ENCODE measurements at regions not wholly inside any gene's neighbourhood (a gene's known extent, or its start where the extent isn't known, plus 50 kb on each side); places are given as distances from the start of the nearest gene placed in this dataset.

DNA sequence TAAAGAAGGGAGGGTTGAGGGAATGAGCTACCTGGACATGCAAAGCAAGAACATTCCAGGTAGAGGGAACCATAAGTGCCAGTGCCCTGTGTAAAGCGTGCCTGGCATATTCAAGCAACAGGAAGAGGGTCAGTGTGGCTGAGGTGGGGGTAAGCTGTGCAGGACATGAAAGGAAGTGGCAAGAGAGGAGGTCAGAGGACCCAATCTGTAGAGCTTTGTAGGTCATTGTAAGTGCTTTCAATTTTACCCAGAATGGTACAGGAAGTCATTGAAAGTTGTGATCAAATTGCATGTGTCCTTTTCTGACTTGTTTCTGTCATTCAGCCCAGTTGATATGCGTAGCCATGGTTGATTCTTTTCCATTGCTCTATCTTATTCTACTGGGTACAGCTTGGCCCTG is 156.6 kb downstream of the NOC3L start:
- H3K4me3 ChIP-seq (ENCODE audit: insufficient read depth, low read depth, low read length), result no peak overlapping the region
- no peaks in the 10 kb centered on the region for H4K20me1 ChIP-seq (ENCODE audit: insufficient read depth, low read length)
- Mint-ChIP-seq H3K36me3 (ENCODE audit: low read depth, unreplicated experiment) (no peaks in the 10 kb centered on the region), H3K9me3 (ENCODE audit: unreplicated experiment) (peaks cover 9% of the 10 kb centered on the region), H3K4me1 (ENCODE audit: low read depth, unreplicated experiment) (no peaks in the 10 kb centered on the region), H3K27ac (ENCODE audit: unreplicated experiment) (no peak overlapping the region), H3K27me3 (ENCODE audit: low read depth, unreplicated experiment) (peaks cover 2% of the 10 kb centered on the region), H3K4me3 (ENCODE audit: unreplicated experiment) (no peak overlapping the region)
- no peaks in the 10 kb centered on the region for H3K79me2 ChIP-seq (ENCODE audit: insufficient read depth, low read length)
- no peaks in the 10 kb centered on the region for H3K36me3 ChIP-seq (ENCODE audit: insufficient read depth, low read length)
- no peaks in the 10 kb centered on the region for H3K4me1 ChIP-seq (ENCODE audit: insufficient read depth, low read length)
- H2AFZ ChIP-seq (ENCODE audit: low read depth, low read length), result no peak overlapping the region
- DNase-seq (ENCODE audit: low read depth) (no peak), FAIRE-seq (no peak)
- H3K27ac ChIP-seq (ENCODE audit: low read depth, low read length), result no peak overlapping the region
- H3K4me2 ChIP-seq (ENCODE audit: low read length), result no peak overlapping the region
- no peak for TF ChIP-seq EZH2 (IDR thresholded peaks at IDR 0.05; ENCODE audit: insufficient read depth, low read length)
- no peak for TF ChIP-seq CTCF (IDR thresholded peaks at IDR 0.05; ENCODE audit: insufficient read depth, low read depth, low read length)
- H3K27me3 ChIP-seq (ENCODE audit: insufficient read depth, low read length), result no peaks in the 10 kb centered on the region
- H3K9me3 ChIP-seq (ENCODE audit: insufficient read depth, low read depth, low read length), result no peaks in the 10 kb centered on the region
- H3K9ac ChIP-seq (ENCODE audit: low read length), result no peak overlapping the region

- Histone ChIP-seq H3K79me2 (ENCODE audit: insufficient read depth, low read length) (no peaks in the 10 kb centered on the region), H3K9me3 (ENCODE audit: insufficient read depth, low read depth, low read length) (no peaks in the 10 kb centered on the region), H3K27ac (ENCODE audit: low read depth, low read length) (no peak overlapping the region), H3K4me1 (ENCODE audit: insufficient read depth, low read length) (no peaks in the 10 kb centered on the region), H2AFZ (ENCODE audit: low read depth, low read length) (no peak overlapping the region), H4K20me1 (ENCODE audit: insufficient read depth, low read length) (no peaks in the 10 kb centered on the region), H3K9ac (ENCODE audit: low read length) (no peak overlapping the region), H3K36me3 (ENCODE audit: insufficient read depth, low read length) (no peaks in the 10 kb centered on the region), H3K4me3 (ENCODE audit: insufficient read depth, low read depth, low read length) (no peak overlapping the region), H3K4me2 (ENCODE audit: low read length) (no peak overlapping the region), H3K27me3 (ENCODE audit: insufficient read depth, low read length) (no peaks in the 10 kb centered on the region)
- TF ChIP-seq EZH2 (IDR thresholded peaks at IDR 0.05; ENCODE audit: insufficient read depth, low read length), result no peak
- no peaks in the 10 kb centered on the region for H3K36me3 Mint-ChIP-seq (ENCODE audit: low read depth, unreplicated experiment)
- H3K4me3 Mint-ChIP-seq (ENCODE audit: unreplicated experiment), result no peak overlapping the region
- H3K4me1 Mint-ChIP-seq (ENCODE audit: low read depth, unreplicated experiment), result peaks cover 6% of the 10 kb centered on the region
- peaks cover 2% of the 10 kb centered on the region for H3K27me3 Mint-ChIP-seq (ENCODE audit: low read depth, unreplicated experiment)
- H3K9me3 Mint-ChIP-seq (ENCODE audit: unreplicated experiment), result peaks cover 9% of the 10 kb centered on the region
- H3K27ac Mint-ChIP-seq (ENCODE audit: unreplicated experiment), result no peak overlapping the region
- FAIRE-seq (no peak), DNase-seq (ENCODE audit: low read depth) (no peak)
Observed at GRCh38 chr10:94208315-94208714, 154.4 kb downstream of the NOC3L start.

DNA sequence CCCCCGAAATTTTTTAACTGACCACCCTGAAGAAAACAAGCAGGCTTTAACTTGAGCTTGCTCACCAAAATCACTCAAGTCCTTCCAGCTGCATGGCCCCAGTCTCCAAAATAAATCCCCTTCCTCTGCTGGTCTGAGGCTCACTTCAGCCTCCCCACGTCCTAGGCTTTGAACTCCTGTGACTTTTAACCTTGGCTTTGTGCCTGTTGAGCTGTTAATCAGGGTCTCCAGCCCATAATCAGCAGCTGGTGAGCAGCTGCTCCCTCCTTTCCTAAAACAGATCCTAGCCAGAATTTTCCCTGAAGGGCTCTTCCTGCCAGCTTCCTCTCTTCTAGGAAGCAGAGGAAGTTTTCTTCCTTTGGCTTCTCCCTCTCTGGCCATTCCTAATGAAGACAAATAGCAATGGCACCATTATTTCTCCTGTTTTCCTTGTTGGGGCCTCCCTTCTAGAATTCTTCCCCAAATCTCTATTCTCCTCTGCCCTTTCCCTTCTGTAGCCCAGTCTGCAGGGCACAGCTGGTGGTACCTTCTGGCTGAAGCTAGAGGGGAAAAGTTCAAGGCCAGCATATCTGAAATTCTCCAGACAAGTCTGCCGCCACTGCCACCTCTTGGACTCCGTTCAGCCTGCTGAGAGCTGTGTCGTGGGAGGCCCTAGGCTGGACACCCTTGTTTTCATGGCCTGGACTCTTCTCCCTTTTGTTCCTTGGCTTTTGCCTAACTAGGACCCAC is 152.1 kb downstream of the NOC3L start:
- TF ChIP-seq CTCF (IDR thresholded peaks at IDR 0.05; ENCODE audit: insufficient read depth, low read depth, low read length), result no peak
- TF ChIP-seq EZH2 (IDR thresholded peaks at IDR 0.05; ENCODE audit: insufficient read depth, low read length), result no peak
- Histone ChIP-seq H3K27me3 (ENCODE audit: insufficient read depth, low read length) (no peaks in the 10 kb centered on the region), H3K9me3 (ENCODE audit: insufficient read depth, low read depth, low read length) (no peaks in the 10 kb centered on the region), H3K9ac (ENCODE audit: low read length) (no peak overlapping the region), H3K36me3 (ENCODE audit: insufficient read depth, low read length) (no peaks in the 10 kb centered on the region), H3K4me3 (ENCODE audit: insufficient read depth, low read depth, low read length) (no peak overlapping the region), H3K27ac (ENCODE audit: low read depth, low read length) (no peak overlapping the region), H3K4me2 (ENCODE audit: low read length) (no peak overlapping the region), H3K4me1 (ENCODE audit: insufficient read depth, low read length) (no peaks in the 10 kb centered on the region), H2AFZ (ENCODE audit: low read depth, low read length) (no peak overlapping the region), H4K20me1 (ENCODE audit: insufficient read depth, low read length) (no peaks in the 10 kb centered on the region), H3K79me2 (ENCODE audit: insufficient read depth, low read length) (no peaks in the 10 kb centered on the region)
- H3K27ac Mint-ChIP-seq (ENCODE audit: unreplicated experiment), result no peak overlapping the region
- peaks cover 8% of the 10 kb centered on the region for H3K4me1 Mint-ChIP-seq (ENCODE audit: low read depth, unreplicated experiment)
- peaks cover 2% of the 10 kb centered on the region for H3K27me3 Mint-ChIP-seq (ENCODE audit: low read depth, unreplicated experiment)
- no peak for DNase-seq (ENCODE audit: low read depth)
- H3K9me3 Mint-ChIP-seq (ENCODE audit: unreplicated experiment), result peaks cover 9% of the 10 kb centered on the region
- no peak for FAIRE-seq
- no peak overlapping the region for H3K4me3 Mint-ChIP-seq (ENCODE audit: unreplicated experiment)
- H3K36me3 Mint-ChIP-seq (ENCODE audit: low read depth, unreplicated experiment), result no peaks in the 10 kb centered on the region
